Stomach (tissue), 4 donors: ENCODE measurements at regions not wholly inside any gene's neighbourhood (a gene's known extent, or its start where the extent isn't known, plus 50 kb on each side); places are given as distances from the start of the nearest gene placed in this dataset.

Experiments used
- EP300 ChIP-seq: sonication (generic); formaldehyde crosslinking; IDR thresholded peaks from one replicate; pipeline ENCODE4 v1.6.1; 2017; ENCODE audit warnings: antibody characterized with exemption
- POLR2AphosphoS5 ChIP-seq, 3 donors: sonication (generic); formaldehyde crosslinking; IDR thresholded peaks; one replicate each; pipeline ENCODE4 v1.6.1; 2016; ENCODE audit warnings: antibody characterized with exemption in 3 of 3
- TF ChIP-seq, protein P1 (sequence below), 7 experiments: fragments of 450-650 bp in 4 of 7; fragments of 200-600 bp in 3 of 7; sonication (generic) in 3 of 7; IDR thresholded peaks; one replicate each; pipeline ENCODE4 v1.5.1; 2016 to 2019; ENCODE audit warnings: antibody characterized with exemption in 7 of 7, control low read depth in 2 of 7, mild to moderate bottlenecking in 1 of 7

DNA sequence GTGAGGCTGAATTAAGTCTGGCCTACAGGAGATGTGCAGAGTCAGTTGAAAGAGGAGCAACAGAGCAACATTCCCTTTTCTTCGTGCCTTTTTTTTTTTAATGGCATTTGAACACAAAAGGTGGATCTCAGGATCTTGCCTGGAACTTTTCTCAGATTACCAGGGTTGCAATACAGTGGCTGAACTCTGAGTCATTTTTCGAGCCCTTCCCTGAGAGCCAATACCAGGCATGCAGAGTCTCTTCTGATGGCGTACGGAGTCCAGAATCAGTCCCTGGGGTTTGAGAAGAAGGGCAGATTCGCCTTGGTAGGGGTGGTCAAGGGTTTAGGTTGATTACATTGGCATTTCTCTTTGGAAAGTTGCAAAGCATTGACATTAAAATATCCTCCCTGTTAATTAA, 271.5 kb downstream of the GAS1 start:
- TF ChIP-seq, protein P1, sequence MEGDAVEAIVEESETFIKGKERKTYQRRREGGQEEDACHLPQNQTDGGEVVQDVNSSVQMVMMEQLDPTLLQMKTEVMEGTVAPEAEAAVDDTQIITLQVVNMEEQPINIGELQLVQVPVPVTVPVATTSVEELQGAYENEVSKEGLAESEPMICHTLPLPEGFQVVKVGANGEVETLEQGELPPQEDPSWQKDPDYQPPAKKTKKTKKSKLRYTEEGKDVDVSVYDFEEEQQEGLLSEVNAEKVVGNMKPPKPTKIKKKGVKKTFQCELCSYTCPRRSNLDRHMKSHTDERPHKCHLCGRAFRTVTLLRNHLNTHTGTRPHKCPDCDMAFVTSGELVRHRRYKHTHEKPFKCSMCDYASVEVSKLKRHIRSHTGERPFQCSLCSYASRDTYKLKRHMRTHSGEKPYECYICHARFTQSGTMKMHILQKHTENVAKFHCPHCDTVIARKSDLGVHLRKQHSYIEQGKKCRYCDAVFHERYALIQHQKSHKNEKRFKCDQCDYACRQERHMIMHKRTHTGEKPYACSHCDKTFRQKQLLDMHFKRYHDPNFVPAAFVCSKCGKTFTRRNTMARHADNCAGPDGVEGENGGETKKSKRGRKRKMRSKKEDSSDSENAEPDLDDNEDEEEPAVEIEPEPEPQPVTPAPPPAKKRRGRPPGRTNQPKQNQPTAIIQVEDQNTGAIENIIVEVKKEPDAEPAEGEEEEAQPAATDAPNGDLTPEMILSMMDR (IDR thresholded peaks at IDR 0.05): no peak
- TF ChIP-seq POLR2AphosphoS5 (IDR thresholded peaks at IDR 0.05) (no peak), EP300 (no peak)
